ENCODE measurements at regions not wholly inside any gene's neighbourhood (a gene's known extent, or its start where the extent isn't known, plus 50 kb on each side); places are given as distances from the start of the nearest gene placed in this dataset.
"Not testable (repeated sequence)": the region's sequence is repeated elsewhere in the genome, so short reads cannot be mapped to it uniquely, and the experiment has no call there.

GRCh38 chr7:32659853-32660252 is 164.6 kb downstream of the AVL9 start:
- no peak for DNase-seq (ENCODE audit: low read depth, low spot score)
- no peak overlapping the region for H3K27ac ChIP-seq

GRCh38 chr7:32658467-32658869 is 163.2 kb downstream of the AVL9 start:
- DNase-seq (ENCODE audit: low read depth, low spot score), result no peak
- H3K27ac ChIP-seq, result peak overlapping the region; percentile 42

DNA sequence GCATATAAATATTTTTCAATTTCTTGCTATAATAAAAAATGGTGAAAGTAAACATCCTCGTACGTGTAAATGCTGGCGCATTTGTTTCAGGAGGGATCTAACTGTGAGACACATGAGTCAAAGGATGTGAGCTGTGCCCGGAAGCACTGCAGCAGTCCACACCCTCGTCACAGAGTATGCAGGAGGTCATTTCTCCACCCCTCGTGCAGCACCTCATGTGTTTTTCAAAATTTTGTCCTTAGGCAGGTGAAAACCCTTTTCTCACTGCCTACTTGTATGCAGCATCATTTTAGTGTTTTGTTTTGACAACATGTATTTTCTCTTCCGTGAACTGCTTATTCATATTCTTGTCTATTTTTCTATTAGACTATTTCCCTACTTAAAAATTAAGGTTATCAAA is 162.7 kb downstream of the AVL9 start:
- H3K27ac ChIP-seq, result peak overlapping the region; percentile 42
- DNase-seq (ENCODE audit: low read depth, low spot score), result no peak

DNA sequence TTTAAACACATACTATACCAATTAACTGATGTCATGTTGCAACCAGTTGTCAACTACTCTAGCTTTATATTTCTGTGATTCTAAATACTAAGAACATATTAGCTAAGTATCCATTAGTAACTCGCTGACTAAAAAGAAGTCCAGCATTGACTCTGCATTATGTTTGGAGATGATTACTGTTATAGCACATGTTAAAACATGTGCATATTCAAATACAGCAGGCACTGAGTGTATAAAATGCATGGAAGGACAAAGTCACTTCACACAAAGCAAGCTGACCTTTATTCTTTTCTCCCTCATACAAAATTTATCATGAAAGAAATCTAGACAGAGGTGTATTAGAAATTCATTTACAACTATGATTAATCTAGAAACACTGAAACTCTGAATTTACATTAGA is 159.3 kb downstream of the AVL9 start:
- not testable (repeated sequence) for H3K27ac ChIP-seq; DNase-seq (ENCODE audit: low read depth, low spot score)

DNA sequence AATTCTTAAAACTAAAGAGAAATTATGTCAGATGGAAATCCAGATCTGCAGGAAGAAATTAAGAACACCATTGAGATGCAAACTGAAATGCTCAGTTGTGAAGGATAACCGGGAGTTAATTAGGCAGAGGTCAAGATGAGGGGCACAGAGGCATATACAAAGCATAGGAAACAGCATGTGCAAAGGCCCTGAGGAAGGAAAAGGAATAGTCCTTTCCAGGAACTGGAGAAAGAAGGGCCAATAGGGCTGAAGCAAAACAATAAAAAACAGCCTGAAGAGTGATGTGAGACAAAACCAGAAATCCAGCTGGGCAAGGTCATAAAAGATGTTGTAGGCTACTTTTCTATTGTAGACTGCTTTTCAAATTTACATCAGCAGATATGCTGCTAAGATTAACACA is 155.1 kb downstream of the AVL9 start:
- DNase-seq (ENCODE audit: low read depth, low spot score); H3K27ac ChIP-seq: not testable (repeated sequence)

- DNase-seq (ENCODE audit: low read depth, low spot score), result no peak
- no peak overlapping the region for H3K27ac ChIP-seq
Measured at GRCh38 chr7:32648408-32649156, 153.3 kb downstream of the AVL9 start.

DNA sequence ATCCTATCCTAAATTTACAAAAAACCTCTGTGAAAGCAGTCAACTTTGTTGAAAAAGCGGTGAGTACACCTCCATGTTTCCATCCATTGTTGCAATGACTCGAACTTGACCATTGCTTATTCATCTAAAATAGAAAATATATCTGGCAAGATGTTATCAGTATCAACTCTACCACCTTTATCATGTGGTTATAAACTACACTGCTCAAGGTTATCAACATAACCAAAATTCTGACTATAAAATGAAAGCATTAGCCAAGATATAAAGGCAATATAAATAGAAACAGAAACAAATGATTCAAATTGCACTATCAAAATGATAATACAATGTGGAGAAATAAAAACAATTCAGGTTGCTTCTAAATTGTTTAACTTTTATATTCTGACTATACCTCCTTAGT is 150.0 kb downstream of the AVL9 start:
- H3K27ac ChIP-seq; DNase-seq (ENCODE audit: low read depth, low spot score): not testable (repeated sequence)

GRCh38 chr7:32643194-32643593 is 147.9 kb downstream of the AVL9 start:
- no peak for DNase-seq (ENCODE audit: low read depth, low spot score)
- H3K27ac ChIP-seq, result no peak overlapping the region

- no peak overlapping the region for H3K27ac ChIP-seq
Measured at GRCh38 chr7:32639122-32639521, 143.8 kb downstream of the AVL9 start.

GRCh38 chr7:32638479-32639121 is 143.3 kb downstream of the AVL9 start:
- DNase-seq (ENCODE audit: low read depth, low spot score); H3K27ac ChIP-seq: not testable (repeated sequence)

More at GRCh38 chr7:32639122-32639521, 143.8 kb downstream of the AVL9 start:
- no peak for DNase-seq (ENCODE audit: low read depth, low spot score)
